ENCODE measurements at regions not wholly inside any gene's neighbourhood (a gene's known extent, or its start where the extent isn't known, plus 50 kb on each side); places are given as distances from the start of the nearest gene placed in this dataset.

GRCh38 chr1:178614286-178614685 is 101.4 kb downstream of the TEX35 start:
- DNase-seq (ENCODE audit: low read depth) = no peak
- no peak for TF ChIP-seq CTCF (IDR thresholded peaks at IDR 0.05; ENCODE audit: low read depth, low read length, missing control alignments)
- H3K4me3 ChIP-seq (ENCODE audit: low read depth, low read length) = no peak overlapping the region

DNA sequence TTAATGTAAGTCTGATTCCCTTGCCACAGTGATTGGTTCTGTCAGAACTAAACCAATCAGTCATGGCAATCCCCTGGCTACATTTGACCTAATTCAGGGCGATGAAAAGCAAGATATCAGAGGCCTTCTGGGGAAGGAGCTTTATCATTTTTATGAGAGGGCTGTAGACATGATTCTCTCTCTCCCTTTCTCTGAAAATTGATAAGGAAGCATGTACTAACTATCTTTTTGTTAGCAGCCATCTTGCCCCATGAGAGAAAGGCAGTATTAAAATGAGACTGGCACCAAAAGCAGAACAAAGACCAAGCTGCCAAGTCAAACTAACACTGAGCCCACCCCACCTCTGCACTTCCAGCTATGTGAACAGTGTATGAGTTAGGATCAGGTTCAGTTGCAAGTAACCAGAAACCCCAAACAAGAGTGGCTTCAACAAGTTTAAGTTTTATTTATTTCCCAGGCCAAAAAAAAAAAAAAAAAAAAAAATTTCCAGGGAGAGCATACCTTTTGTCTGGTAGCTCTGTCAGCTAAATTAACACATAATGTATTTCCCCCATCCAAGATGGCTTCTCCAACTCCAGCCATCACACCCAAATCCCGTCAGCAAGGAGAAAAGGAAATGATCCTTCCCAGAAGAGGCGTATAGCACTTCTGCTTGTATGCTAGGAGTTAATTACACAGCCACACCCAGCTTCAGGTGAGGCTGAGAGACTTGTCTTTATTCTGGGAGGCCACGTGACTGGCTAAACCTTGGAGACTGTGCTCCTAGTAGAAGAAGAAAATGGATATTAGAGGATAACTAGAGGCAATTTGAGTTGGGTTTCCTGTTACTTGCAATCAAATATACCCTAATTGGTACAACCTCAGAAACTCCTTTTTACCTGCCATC is 105.8 kb upstream of the RALGPS2 start:
- no peak for DNase-seq (ENCODE audit: low read depth)
- no peak overlapping the region for H3K4me3 ChIP-seq (ENCODE audit: low read depth, low read length)
- TF ChIP-seq CTCF (IDR thresholded peaks at IDR 0.05; ENCODE audit: low read depth, low read length, missing control alignments) = no peak

- no peak overlapping the region for H3K4me3 ChIP-seq (ENCODE audit: low read depth, low read length)
- no peak for TF ChIP-seq CTCF (IDR thresholded peaks at IDR 0.05; ENCODE audit: low read depth, low read length, missing control alignments)
- DNase-seq (ENCODE audit: low read depth) = no peak
These were observed 104.2 kb upstream of the RALGPS2 start for GRCh38 chr1:178620584-178621475.

GRCh38 chr1:178621822-178622221 is 103.2 kb upstream of the RALGPS2 start:
- no peak for TF ChIP-seq CTCF (IDR thresholded peaks at IDR 0.05; ENCODE audit: low read depth, low read length, missing control alignments)
- H3K4me3 ChIP-seq (ENCODE audit: low read depth, low read length) = no peak overlapping the region
- DNase-seq (ENCODE audit: low read depth) = no peak

- DNase-seq (ENCODE audit: low read depth) = no peak
- no peak for TF ChIP-seq CTCF (IDR thresholded peaks at IDR 0.05; ENCODE audit: low read depth, low read length, missing control alignments)
- H3K4me3 ChIP-seq (ENCODE audit: low read depth, low read length) = no peak overlapping the region
These were observed 99.3 kb upstream of the RALGPS2 start for GRCh38 chr1:178625695-178626094.

DNA sequence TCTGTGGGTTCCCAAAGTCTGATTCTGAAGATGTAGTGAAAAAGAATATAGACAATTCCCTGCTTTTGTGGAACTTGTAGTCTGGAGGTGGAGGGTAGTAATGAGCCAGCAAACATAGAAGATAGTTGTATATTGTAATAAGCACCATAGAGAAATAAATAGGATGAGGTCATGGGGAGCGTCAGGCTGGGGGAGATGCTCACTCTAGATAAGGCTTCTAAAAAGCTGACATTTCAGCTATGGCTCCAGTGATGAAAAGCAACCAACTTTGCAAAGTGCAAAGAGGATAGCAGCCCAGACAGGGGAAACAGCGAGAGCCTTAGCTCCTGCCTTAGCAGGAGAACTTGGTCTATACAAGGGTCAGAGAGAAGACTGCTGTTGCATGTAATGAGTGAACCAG is 98.0 kb upstream of the RALGPS2 start:
- no peak for TF ChIP-seq CTCF (IDR thresholded peaks at IDR 0.05; ENCODE audit: low read depth, low read length, missing control alignments)
- no peak for DNase-seq (ENCODE audit: low read depth)
- H3K4me3 ChIP-seq (ENCODE audit: low read depth, low read length) = no peak overlapping the region
